HepG2 (cell line): ENCODE measurements at regions not wholly inside any gene's neighbourhood (a gene's known extent, or its start where the extent isn't known, plus 50 kb on each side); places are given as distances from the start of the nearest gene placed in this dataset.

Experiments used
- ATAC-seq: fragments of 200-7000 bp; cut with Tn5 transposase; 3 replicates; pipeline ENCODE4 v1.9.1; 2020; ENCODE audit warnings: mild to moderate bottlenecking, moderate library complexity
- BruUV-seq: library from RNA; stranded (reverse); fragments of 400-500 nt; replicated peaks from 2 replicates; lab custom pipeline; 2021; lab: Mats Ljungman, UMichigan
- CTCF ChIA-PET: fragments of 300-600 bp; formaldehyde crosslinking; extraction: SDS; loops from one replicate; lab custom pipeline; 2021; ENCODE audit warnings: low total read pairs, inconsistent platforms, low intra/inter-chr PET ratio; lab: Yijun Ruan, JAX
- POLR2A ChIA-PET: fragments of 350-600 bp; sonication (Branson Sonifier 250); formaldehyde crosslinking; loops from one replicate; lab custom pipeline; 2020; ENCODE audit warnings: antibody characterized with exemption, inconsistent platforms; lab: Yijun Ruan, JAX
- DNase-seq: peaks from one replicate; pipeline ENCODE4 v3.0.0-alpha.2; 2015; ENCODE audit warnings: low spot score
- FAIRE-seq: peaks from 3 replicates; lab custom pipeline; 2011; peaks lifted over from hg19 to GRCh38; lab: Jason Lieb, UNC
- H2AFZ ChIP-seq: one replicate; pipeline ENCODE4 v1.6.1; 2011; ENCODE audit warnings: low read length, inconsistent platforms
- H3K27ac ChIP-seq: fragments of 300-600 bp; 3 replicates; pipeline ENCODE4 v1.8.0; 2011; ENCODE audit warnings: mixed run types, mild to moderate bottlenecking, mixed read lengths, low read length, inconsistent platforms; ENCODE audit not compliant: insufficient read depth; ENCODE audit errors: extremely low read length
- H3K27me3 ChIP-seq, 2 experiments: fragments of 200-600 bp in 1 of 2; 2 replicates in 1 of 2; 3 replicates in 1 of 2; pipeline versions ENCODE4 v1.6.0 to v1.8.0; 2011; ENCODE audit warnings: low read length in 2 of 2, mild to moderate bottlenecking in 2 of 2, moderate library complexity in 2 of 2, inconsistent platforms in 1 of 2; ENCODE audit not compliant: insufficient read depth in 2 of 2, control insufficient read depth in 1 of 2
- H3K36me3 ChIP-seq, 2 experiments: fragments of 200-600 bp in 1 of 2; replicated peaks in 1 of 2; 2 replicates in 1 of 2; 3 replicates in 1 of 2; pipeline versions ENCODE4 v1.5.1 to v1.8.0; 2011; ENCODE audit warnings: low read length in 2 of 2, inconsistent platforms in 1 of 2; ENCODE audit not compliant: insufficient read depth in 2 of 2, control insufficient read depth in 1 of 2
- H3K4me1 ChIP-seq: 2 replicates; pipeline ENCODE4 v1.5.1; 2012; ENCODE audit warnings: low read length, inconsistent platforms; ENCODE audit not compliant: insufficient read depth
- H3K4me2 ChIP-seq: 2 replicates; pipeline ENCODE4 v1.6.0; 2011; ENCODE audit warnings: low read depth, low read length, inconsistent platforms
- H3K4me3 ChIP-seq, 3 experiments: fragments of 200-600 bp in 1 of 3; sonication (generic), shearing (Covaris generic) in 1 of 3; replicated peaks in 1 of 3; 2 replicates each; pipeline ENCODE4 v1.5.1; 2011 to 2016; ENCODE audit warnings: low read length in 3 of 3, inconsistent platforms in 2 of 3, low read depth in 2 of 3, mild to moderate bottlenecking in 2 of 3, control low read depth in 1 of 3, mixed read lengths in 1 of 3; ENCODE audit not compliant: insufficient read depth in 1 of 3
- H3K79me2 ChIP-seq: one replicate; pipeline ENCODE4 v1.6.1; 2011; ENCODE audit warnings: low read length, inconsistent platforms; ENCODE audit not compliant: insufficient read depth
- H3K9ac ChIP-seq: 2 replicates; pipeline ENCODE4 v1.6.0; 2011; ENCODE audit warnings: mild to moderate bottlenecking, low read depth, low read length, inconsistent platforms; ENCODE audit not compliant: insufficient read depth
- H3K9me3 ChIP-seq: 2 replicates; pipeline ENCODE4 v1.5.1; 2012; ENCODE audit warnings: mild to moderate bottlenecking, low read length
- H4K20me1 ChIP-seq: 2 replicates; pipeline ENCODE4 v1.6.0; 2011; ENCODE audit warnings: inconsistent platforms, mild to moderate bottlenecking, low read length, moderate library complexity; ENCODE audit not compliant: insufficient read depth
- ZFX ChIP-seq: sonication (generic); formaldehyde crosslinking; IDR thresholded peaks from 2 replicates; pipeline ENCODE4 v1.4.0; 2020; ENCODE audit warnings: mild to moderate bottlenecking, low read depth, missing genetic modification reagents, moderate library complexity
- ZNF546 ChIP-seq: sonication (generic); formaldehyde crosslinking; conservative IDR thresholded peaks from 2 replicates; pipeline ENCODE4 v1.8.1; 2023; ENCODE audit warnings: mild to moderate bottlenecking, missing genetic modification reagents
- ZNF547 ChIP-seq: sonication (generic); formaldehyde crosslinking; IDR thresholded peaks from 2 replicates; pipeline ENCODE4 v1.5.1; 2020; ENCODE audit warnings: mild to moderate bottlenecking, missing genetic modification reagents
- ZNF607 ChIP-seq: sonication (generic); formaldehyde crosslinking; IDR thresholded peaks from 2 replicates; pipeline ENCODE4 v1.5.1; 2020; ENCODE audit warnings: missing genetic modification reagents, mild to moderate bottlenecking, borderline replicate concordance
- ZNF644 ChIP-seq: IDR thresholded peaks from 2 replicates; pipeline ENCODE4 v1.6.1; 2016; ENCODE audit warnings: low read depth
- ZSCAN22 ChIP-seq: sonication (generic); formaldehyde crosslinking; IDR thresholded peaks from 2 replicates; pipeline ENCODE4 v1.4.0; 2020; ENCODE audit warnings: mild to moderate bottlenecking, missing genetic modification reagents
- WGBS: methylation state at CpG from one replicate; pipeline ENCODE4 v1.1.6; 2017; ENCODE audit warnings: low lambda C conversion rate; 5-methylcytosine and 5-hydroxymethylcytosine counted together
- in situ Hi-C: cut with HindIII; loops from 2 replicates; pipeline ENCODE4 v1.10.0; 2017; ENCODE audit warnings: low pct_unique_long_range_greater_than_20kb; ENCODE audit not compliant: extremely low pct_ligation_motif_present
- intact Hi-C: fragments of 100-400 bp; cut with micrococcal nuclease; formaldehyde crosslinking; loops from one replicate; pipeline ENCODE4 v1.10.0; 2022; ENCODE audit not compliant: unreplicated experiment
- TF ChIP-seq, protein P1 (sequence below): sonication (generic); formaldehyde crosslinking; IDR thresholded peaks from 2 replicates; pipeline ENCODE4 v1.4.0; 2020; ENCODE audit warnings: missing genetic modification reagents
- TF ChIP-seq, protein P2 (sequence below), 2 experiments: IDR thresholded peaks; 2 replicates each; pipeline ENCODE4 v1.6.1; 2011 to 2012; ENCODE audit warnings: low read length in 2 of 2, borderline replicate concordance in 1 of 2, low read depth in 1 of 2, mild to moderate bottlenecking in 1 of 2, moderate library complexity in 1 of 2
- TF ChIP-seq, protein P3 (sequence below): sonication (generic); formaldehyde crosslinking; IDR thresholded peaks from 2 replicates; pipeline ENCODE4 v1.9.0; 2021; ENCODE audit warnings: missing genetic modification reagents, mild to moderate bottlenecking, borderline replicate concordance

DNA sequence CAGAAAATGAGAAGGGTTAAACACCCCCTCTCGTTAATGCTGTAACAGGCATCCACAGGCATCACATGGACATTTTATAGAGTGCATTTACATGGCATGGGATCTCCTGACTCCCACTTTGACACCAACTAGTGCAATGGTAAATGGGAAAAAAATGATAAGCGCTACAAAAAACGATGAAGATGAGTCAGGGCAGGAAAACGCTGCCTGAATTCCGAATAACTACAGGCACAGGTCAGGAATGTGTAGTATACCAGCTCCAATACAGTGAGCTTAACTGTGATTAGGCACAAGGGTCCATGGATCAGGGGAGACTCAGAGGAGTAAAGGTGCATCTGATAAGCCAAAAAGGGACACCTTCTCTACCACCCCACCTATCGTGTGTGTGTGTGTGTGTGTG lies 223.6 kb downstream of the FOXO1 start:
- no peak overlapping the region for H2AFZ ChIP-seq
- H3K4me2 ChIP-seq: no peak overlapping the region
- FAIRE-seq (no peak), ATAC-seq (peak; percentile 47), DNase-seq (peak; percentile 17)
- H3K36me3 ChIP-seq: no peaks in the 10 kb centered on the region
- H3K4me3 ChIP-seq: no peak overlapping the region
- TF ChIP-seq ZNF644 (no peak), ZNF546 (no peak), ZNF547 (CRISPR knock-in tag) (no peak), ZSCAN22 (CRISPR knock-in tag) (no peak)
- H3K27me3 ChIP-seq: no peaks in the 10 kb centered on the region
- no peaks in the 10 kb centered on the region for H4K20me1 ChIP-seq
- no TSS peak for BruUV-seq
- no peaks in the 10 kb centered on the region for H3K9me3 ChIP-seq
- intact Hi-C loops (no loop called here), in situ Hi-C loops (no loop called here)
- 40% methylated on average over 5 of the region's 6 CpGs for WGBS
- H3K9ac ChIP-seq: no peak overlapping the region
- POLR2A ChIA-PET: no interaction called here
- peaks cover 43% of the 10 kb centered on the region for H3K4me1 ChIP-seq
- CTCF ChIA-PET: no interaction called here
- H3K79me2 ChIP-seq: no peaks in the 10 kb centered on the region
- no peak overlapping the region for H3K27ac ChIP-seq

DNA sequence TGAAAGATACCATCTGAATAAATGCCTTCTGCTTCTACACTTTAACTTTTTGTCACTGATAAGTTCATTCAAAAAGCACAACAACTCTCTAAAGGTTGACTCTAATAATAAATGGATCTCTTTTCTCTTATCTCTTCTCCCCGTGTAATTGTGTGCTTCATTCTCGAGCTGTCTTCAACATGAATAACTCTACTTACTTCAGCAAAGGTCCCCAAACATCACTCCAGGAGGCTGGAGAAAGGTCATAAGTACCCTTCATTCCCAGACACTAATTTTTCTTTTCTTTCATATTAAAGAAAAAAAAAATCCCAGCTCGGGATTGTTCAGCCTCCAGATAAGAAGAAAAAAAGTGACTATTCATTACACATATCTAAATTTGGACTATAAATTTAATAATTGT lies 222.2 kb downstream of the FOXO1 start:
- H3K79me2 ChIP-seq: no peaks in the 10 kb centered on the region
- FAIRE-seq: no peak
- CTCF ChIA-PET: no interaction called here
- H3K4me1 ChIP-seq: peaks cover 36% of the 10 kb centered on the region
- peaks cover 2% of the 10 kb centered on the region; the same call in 1 of the 2 replicates for H3K9me3 ChIP-seq
- H2AFZ ChIP-seq: no peak overlapping the region
- ATAC-seq: no peak
- in situ Hi-C loops: no loop called here
- no peak overlapping the region for H3K27ac ChIP-seq
- no TSS peak for BruUV-seq
- no peaks in the 10 kb centered on the region for H3K36me3 ChIP-seq
- intact Hi-C loops: no loop called here
- H3K4me3 ChIP-seq: no peak overlapping the region
- POLR2A ChIA-PET: no interaction called here
- DNase-seq: no peak
- H4K20me1 ChIP-seq: no peaks in the 10 kb centered on the region
- H3K27me3 ChIP-seq: no peaks in the 10 kb centered on the region
- 53% methylated on average over 3 of the region's 3 CpGs for WGBS
- H3K4me2 ChIP-seq: no peak overlapping the region
- H3K9ac ChIP-seq: no peak overlapping the region
- TF ChIP-seq, protein P1, sequence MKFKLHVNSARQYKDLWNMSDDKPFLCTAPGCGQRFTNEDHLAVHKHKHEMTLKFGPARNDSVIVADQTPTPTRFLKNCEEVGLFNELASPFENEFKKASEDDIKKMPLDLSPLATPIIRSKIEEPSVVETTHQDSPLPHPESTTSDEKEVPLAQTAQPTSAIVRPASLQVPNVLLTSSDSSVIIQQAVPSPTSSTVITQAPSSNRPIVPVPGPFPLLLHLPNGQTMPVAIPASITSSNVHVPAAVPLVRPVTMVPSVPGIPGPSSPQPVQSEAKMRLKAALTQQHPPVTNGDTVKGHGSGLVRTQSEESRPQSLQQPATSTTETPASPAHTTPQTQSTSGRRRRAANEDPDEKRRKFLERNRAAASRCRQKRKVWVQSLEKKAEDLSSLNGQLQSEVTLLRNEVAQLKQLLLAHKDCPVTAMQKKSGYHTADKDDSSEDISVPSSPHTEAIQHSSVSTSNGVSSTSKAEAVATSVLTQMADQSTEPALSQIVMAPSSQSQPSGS (CRISPR knock-in tag): no peak
- TF ChIP-seq ZNF607 (CRISPR knock-in tag) (no peak), ZFX (CRISPR knock-in tag) (no peak)
- TF ChIP-seq, protein P2, sequence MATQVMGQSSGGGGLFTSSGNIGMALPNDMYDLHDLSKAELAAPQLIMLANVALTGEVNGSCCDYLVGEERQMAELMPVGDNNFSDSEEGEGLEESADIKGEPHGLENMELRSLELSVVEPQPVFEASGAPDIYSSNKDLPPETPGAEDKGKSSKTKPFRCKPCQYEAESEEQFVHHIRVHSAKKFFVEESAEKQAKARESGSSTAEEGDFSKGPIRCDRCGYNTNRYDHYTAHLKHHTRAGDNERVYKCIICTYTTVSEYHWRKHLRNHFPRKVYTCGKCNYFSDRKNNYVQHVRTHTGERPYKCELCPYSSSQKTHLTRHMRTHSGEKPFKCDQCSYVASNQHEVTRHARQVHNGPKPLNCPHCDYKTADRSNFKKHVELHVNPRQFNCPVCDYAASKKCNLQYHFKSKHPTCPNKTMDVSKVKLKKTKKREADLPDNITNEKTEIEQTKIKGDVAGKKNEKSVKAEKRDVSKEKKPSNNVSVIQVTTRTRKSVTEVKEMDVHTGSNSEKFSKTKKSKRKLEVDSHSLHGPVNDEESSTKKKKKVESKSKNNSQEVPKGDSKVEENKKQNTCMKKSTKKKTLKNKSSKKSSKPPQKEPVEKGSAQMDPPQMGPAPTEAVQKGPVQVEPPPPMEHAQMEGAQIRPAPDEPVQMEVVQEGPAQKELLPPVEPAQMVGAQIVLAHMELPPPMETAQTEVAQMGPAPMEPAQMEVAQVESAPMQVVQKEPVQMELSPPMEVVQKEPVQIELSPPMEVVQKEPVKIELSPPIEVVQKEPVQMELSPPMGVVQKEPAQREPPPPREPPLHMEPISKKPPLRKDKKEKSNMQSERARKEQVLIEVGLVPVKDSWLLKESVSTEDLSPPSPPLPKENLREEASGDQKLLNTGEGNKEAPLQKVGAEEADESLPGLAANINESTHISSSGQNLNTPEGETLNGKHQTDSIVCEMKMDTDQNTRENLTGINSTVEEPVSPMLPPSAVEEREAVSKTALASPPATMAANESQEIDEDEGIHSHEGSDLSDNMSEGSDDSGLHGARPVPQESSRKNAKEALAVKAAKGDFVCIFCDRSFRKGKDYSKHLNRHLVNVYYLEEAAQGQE (IDR thresholded peaks at IDR 0.05; ENCODE audit: borderline replicate concordance in 1 of 2, low read depth in 1 of 2, low read length in 2 of 2): no peak
- TF ChIP-seq, protein P3, sequence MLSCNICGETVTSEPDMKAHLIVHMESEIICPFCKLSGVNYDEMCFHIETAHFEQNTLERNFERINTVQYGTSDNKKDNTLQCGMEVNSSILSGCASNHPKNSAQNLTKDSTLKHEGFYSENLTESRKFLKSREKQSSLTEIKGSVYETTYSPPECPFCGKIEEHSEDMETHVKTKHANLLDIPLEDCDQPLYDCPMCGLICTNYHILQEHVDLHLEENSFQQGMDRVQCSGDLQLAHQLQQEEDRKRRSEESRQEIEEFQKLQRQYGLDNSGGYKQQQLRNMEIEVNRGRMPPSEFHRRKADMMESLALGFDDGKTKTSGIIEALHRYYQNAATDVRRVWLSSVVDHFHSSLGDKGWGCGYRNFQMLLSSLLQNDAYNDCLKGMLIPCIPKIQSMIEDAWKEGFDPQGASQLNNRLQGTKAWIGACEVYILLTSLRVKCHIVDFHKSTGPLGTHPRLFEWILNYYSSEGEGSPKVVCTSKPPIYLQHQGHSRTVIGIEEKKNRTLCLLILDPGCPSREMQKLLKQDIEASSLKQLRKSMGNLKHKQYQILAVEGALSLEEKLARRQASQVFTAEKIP: no peak
